GM19324 (cell line): ENCODE measurements at regions not wholly inside any gene's neighbourhood (a gene's known extent, or its start where the extent isn't known, plus 50 kb on each side); places are given as distances from the start of the nearest gene placed in this dataset.

Source experiments
- ATAC-seq: cut with Tn5 transposase; IDR thresholded peaks from one replicate; pipeline ENCODE4 v1.9.1; 2021; ENCODE audit warnings: mild to moderate bottlenecking, moderate library complexity; ENCODE audit not compliant: unreplicated experiment, low FRiP score

- peak; percentile 47 for ATAC-seq
Measured at GRCh38 chr13:99436686-99437416, 64.4 kb upstream of the TM9SF2 start.

GRCh38 chr13:99439048-99439447 lies 62.2 kb upstream of the TM9SF2 start:
- no peak for ATAC-seq

DNA sequence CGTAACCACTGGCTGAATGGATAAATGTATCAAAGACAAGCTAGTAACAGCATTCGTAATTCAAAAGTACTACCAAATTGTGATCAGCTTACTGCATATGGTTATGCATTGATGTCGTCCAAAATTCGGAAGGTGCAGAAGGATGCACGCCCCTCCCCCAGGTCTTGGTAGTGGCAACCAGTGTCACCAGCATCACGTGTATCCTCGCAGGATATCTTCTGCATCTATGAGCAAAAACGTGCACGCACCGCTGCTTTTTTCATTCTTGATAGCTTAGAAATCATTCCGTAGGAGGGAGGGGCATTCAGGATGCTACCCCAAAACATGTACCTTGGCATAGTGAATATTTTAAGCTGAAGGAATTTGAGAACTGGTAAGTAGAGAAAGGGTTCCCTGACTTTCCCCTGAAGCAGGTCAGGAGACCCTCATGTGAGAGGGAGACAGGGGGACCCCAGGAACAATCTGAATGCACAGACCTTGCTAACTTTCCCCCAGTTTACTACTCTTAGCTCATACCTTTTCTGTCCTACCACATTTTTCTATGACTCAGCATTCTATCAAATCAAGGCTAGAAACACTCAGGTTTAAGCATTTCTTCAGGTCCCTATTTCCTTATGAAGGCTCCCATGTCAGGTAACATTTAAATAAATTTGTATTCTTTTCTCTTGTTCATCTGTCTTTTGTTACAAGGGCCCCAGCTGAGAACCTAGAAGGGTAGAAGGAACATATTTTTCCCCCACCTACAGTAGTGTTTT lies 61.2 kb upstream of the TM9SF2 start:
- ATAC-seq = no peak

DNA sequence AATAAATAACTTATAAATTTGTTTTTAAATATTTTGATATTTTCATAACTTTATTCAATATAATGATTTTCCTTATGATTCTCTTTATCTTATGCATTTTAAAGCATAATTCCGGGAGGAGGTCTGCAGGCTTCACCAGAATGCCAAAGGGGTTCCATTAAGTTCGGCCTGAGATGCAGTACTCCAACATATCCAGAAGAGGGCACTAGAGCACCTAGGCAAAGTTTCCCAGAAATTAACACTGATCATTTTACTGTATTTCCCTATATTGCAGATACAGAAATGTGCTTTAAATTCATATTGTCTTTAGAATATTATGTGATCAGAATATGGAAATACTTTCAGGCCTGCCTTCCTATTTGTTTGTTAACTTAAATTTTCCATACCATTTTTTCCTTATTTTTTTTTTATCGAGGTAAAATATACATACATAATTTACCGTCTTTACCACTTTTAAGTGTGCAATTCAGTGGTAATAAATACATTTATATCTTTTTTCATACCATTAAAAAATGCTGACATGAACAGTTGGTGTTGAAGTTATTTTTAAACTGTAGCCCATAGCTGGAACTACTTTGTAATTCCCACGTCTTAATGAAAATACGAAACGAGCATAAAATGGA lies 58.9 kb upstream of the TM9SF2 start:
- ATAC-seq = no peak

DNA sequence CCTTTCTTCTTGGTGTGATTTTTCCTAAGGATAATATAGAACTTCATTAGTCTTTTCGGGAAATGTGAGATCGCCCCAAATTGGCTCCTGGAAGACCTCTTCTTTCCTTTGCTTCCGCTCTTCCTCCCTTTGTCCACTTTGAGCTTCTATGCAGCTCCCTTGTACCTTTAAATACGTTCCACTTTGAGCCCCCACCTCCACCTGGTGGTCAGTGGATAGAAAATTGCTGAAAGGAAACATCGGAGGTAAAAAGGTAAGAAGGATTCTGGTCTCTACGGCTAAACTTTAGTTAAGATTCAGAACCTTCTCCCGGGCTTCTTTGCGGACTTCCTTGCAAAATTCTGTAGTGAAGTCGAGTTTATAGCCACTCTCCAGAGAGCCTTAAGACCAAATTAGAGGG lies 55.0 kb upstream of the TM9SF2 start:
- ATAC-seq = no peak

DNA sequence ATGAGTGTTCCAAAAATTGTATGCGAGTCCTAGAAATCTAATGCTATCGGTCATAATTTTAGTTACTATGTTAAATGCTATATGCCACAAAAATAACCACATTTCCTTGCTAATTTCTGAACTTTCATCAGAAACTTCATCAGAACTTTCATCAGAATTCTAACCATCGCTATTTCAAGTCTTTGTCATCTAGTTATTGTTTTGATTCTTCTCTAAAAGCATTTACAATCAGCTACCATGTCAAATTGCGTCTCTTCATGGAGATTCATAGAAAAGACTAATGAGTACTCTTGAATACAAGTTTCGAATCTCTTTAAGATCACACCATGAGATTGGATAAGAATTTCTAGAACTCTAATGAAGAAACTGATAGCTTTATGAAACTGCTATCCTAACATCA lies 52.7 kb upstream of the TM9SF2 start:
- no peak for ATAC-seq

DNA sequence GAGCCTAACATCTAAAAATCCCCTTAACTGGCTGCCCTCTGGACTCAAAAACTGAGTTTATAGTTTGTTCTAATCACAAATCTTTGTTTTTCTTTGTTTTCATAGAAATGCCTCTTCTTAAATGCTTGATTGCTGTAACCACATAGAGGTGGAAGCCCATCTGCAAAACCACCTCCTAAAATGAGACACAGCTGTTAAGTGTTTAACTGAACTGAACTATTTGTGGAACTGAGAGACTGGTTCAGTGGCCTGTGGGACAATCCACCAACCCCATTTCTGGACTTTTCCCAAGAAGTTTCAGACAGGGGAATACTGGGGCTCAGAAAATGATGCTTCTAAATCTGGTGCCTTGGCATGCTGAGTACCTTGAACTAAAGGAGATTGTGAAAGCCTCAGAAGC lies 50.9 kb upstream of the TM9SF2 start:
- ATAC-seq = no peak
